ENCODE measurements at regions not wholly inside any gene's neighbourhood (a gene's known extent, or its start where the extent isn't known, plus 50 kb on each side); places are given as distances from the start of the nearest gene placed in this dataset.

DNA sequence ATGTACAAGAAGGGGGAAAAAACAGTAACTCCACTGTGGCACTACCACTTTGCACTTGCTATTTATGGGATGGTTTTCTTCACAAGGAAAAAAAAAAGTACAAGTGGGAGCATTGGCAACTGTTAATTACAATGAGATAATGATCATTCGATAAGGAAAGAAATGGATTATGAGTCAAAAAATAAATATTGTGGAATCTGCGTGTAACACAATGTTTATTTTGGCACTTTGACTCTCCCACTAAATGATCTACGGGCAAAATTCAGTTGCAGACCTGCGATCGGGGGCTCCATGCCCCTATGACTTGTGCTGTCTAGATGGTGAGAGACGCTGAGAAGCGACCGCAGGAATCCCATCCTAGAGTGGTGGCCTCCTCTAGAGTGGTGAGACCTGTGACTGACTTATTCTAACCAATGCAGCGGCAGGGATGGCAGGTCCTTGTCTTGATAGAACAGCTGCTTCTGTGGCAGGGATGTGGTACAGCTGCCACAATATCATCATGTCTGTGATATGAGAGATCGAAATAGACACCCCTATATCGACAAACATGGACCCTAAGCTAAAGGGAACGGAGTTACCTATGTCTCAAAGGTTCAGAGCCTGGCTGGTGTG is 345.0 kb upstream of the KLF6 start:
- DNase-seq, result no peak

DNA sequence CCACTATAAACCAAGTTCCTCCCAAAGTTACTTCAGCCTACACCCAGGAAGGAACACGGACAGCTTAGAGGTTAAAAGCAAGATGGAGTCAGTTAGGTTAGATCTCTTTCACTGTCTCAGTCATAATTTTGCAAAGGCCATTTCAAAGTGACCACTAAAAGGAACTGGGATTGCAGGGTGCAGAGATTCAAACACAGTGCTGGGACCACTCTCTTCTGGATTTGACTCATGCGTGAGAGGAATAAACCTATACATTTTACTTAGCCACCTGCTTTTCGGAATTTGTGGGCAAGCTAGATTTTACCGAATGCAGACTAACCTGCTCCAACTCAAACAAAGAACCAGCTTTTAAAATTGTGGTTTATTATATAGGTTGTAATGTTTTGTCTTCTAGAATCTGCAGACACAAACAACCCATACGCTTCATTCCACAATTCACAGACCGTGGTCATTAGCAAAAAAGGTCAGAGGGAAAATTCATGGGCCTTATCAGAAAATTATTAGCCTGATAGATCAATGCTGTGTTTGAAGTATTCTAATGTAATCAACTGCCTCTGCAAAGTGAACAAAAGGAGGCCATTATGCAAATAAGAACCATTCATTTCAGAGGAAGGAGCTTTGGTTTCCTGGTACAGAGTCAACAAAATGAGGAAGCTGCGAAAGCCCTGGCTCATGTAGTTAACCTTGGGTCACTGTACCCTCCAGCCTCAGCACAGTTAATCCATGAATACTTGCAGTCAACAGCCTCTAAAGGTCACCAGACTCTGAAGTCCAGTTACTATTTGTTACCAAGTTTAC is 342.7 kb upstream of the KLF6 start:
- DNase-seq, result no peak

DNA sequence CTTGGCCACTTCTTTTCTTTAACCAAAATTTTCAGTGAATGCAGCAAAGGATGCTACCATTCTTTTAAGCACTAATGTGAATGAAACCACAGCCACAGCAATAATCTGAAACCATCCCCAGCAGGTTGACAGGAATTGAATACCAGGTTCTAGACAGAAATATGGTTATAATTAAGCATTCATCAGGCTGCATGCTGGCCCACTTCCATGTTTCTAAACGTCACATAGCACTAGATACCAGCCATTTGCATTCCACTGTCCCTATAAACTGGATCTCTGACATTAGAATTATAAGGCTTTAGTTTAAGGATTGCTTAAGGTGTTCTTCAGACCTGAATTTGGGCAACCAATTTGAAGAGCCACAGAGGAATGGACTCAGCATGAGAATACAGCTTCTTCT is 340.8 kb upstream of the KLF6 start:
- no peak for DNase-seq

DNA sequence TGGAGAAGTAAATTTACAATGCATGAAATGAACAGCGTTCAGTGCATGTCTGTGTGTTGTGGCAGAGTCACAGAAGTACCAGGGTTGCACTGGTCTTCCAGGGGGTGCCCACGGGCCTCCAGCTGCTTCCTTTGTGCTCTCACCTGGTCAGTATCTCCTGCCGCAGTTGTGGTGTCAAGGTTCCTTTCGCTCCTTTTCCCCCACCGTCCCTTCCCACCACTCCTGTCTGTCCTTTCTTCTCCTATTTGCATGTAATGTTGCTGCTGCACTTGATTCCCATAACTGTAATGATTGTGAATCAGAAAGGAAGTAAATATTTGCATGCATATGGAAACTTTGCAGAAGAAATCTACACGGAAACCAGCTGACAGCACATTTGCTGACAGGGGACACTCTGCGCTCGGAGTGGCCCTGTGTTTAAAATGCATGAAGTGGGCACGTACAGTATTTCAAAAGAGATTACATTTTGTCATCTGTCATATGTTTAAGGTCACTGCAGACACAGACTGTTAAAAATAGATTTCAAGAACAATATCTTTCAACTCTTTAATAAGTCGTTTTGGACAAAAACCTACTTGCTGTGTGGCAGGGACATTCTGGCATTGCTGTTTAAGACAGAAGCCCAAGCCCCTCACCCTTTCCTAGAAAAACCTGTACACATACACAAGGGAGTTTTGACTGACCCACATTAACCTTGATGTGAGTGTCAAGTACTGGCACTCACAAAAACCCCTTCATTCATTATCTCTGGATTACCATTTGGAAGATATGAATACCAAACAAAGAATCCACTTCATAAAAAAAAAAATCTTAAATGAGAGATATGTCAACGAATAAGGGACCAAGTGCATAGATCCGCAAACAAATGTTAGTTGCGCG is 336.7 kb upstream of the KLF6 start:
- no peak for DNase-seq

DNA sequence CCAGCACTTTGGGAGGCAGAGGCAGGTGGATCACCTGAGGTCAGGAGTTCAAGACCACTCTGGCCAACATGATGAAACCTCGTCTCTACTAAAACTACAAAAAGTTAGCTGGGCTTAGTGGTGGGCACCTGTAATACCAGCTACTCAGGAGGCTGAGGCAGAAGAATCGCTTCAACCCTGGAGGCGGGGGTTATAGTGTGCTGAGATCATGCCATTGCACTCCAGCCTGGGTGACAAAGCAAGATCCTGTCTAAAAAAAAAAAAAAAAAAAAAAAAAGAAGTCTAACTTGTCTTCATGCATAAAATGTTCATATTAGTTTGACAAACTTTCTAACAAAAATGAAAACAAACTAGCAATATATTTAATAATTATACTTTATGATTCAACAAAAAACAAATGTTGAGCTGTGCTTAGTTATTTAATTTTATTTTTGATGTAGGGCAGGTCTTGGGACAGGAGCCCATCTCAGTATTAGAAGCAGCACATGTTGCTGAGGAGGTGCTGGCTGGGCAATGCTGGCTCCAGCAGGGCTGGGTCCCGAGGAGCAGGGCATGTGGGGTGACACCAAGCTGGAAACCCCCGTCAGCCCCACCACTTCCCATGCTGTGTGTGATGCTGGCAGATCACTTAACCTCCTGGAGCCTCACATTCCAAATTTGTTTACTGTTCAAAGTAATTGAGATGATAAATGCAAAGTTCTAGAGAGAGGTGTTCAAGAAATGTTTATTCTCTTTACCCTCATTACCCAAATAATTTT is 335.3 kb upstream of the KLF6 start:
- no peak for DNase-seq

DNA sequence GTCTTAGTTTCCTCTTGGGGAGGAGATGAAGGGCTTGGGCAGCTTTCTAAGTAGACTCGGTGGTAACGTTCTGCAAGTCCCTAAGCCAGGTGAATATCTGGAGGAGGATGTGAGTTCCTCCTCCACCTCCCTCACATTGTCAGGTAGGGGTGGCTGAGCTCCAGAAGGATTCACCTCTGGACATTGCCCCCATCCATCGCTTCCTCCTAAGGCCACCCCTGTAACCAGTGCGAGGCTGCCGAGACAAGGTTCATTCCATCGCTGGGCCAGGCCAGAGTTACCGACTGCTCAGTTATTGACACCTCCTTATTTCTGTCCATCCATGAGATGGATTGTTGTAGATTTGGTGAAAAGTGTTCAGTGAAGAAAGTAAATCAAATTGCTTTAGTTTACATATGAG is 334.1 kb upstream of the KLF6 start:
- DNase-seq, result no peak

DNA sequence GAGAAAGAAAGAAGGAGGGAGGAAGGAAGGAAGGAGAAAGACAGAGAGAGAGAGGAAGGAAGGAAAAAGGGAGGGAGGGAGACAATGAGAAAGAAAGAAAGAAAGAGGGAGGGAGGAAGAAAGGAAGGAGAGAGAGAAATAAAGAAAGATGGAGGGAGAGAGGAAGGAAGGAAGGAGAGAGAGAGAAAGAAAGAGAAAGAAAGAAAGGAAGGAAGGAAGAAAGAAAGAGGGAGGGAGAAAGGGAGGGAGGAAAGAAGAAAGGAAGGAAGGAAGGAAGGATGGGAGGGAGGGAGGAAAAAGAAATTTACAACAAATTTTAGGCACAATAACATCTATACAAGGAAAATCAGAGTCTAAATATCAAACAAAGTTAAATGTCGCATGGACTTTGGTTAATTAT is 332.6 kb upstream of the KLF6 start:
- DNase-seq, result no peak

DNA sequence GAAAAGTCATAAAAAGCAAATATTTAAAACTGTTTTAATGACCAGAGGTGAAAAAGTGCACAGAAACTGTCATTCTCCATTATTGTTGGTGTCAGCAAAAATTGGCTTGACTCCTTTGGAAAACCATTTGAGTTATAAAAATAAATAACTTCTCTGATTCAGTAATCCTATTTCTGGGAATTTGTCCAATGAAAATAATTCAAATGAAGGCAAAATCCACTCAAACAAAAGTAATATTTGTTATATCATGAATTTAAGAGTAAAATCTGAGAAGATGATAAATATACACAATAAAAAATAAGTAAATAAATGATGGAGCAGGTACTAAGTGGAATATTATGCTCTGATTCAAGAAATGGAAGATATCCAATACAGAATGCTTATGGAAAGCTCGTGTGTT is 326.6 kb upstream of the KLF6 start:
- DNase-seq, result no peak

DNA sequence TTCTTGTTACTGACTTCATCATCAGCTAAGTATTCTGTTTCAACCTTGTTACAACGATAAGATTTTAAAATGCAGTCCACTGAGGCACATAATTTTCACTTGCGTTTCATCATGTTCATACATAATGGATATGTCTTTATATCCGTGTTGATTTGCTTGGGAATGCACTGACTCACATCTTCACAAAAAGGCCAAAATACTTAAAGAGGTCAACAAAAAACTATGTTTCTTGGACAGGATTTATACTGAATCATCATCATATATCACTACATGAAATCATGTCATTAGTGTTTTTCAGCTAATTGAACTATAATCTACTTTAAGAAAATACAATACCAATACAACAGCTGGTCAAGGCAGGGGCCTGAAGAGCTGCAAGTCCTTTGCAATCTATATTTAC is 324.5 kb upstream of the KLF6 start:
- DNase-seq, result no peak

DNA sequence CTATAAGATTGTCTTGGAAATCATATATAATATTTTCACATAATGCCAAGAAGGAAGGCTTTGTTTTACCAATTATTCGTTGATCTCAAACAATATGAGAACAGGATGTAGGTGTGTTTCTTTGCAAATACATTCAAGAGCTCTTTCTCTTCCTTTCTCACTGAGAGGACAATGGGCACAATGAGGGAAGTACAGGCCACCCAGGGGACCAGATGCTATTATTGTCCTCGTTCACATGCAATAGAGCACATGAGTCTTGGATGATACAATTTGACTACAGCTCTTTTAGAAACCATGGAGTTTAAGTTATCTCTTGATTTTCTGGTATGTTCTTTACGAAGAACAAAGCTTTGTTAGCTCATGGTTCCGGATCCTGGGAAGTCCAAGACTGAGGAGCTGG is 323.7 kb upstream of the KLF6 start:
- DNase-seq, result peak in 1 of 2 experiments; percentile 3

DNA sequence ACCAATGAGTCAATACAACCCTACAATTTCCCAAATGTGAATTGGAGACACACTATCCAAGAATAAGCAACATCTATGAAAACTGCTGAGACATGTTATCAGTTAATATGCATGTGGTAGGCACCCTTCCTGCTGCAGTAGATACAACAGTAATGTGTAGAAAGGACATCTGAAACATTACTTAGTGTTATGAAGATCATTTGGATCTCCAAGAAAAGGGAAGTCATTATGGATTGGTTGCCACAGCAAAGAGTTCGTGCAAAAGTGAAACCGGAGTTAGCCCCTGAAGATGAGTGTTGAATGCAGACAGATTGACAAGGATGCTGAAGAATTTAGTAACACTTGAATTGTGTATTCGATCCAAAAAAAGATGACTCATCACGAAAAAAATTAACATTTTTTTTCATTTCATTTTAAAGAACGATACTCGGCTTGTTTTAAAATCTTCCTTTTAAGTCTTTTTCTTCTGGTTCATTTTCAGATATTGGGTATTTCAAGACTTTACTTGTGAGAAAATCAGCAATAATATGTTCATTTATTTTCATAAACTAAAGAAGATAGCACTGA is 322.4 kb upstream of the KLF6 start:
- no peak for DNase-seq

DNA sequence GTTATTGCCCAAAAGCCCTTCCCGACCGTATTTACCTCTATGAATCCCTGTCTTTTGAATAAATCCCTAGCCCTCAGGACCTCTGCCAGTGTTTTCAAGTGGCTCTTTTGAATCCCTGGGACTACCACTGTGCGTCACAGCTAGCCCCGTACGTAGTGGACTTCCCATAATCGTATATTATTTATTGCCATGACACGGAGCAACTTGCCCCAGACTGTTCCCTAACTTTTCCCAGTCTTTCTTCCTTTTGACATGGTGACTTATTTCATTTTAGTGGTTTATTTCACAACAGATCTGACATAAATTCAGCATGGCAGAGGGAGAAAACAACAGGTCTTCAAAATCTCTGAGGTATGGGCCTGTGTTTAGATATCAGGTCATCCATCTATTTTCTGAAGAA is 318.6 kb upstream of the KLF6 start:
- DNase-seq, result no peak

DNA sequence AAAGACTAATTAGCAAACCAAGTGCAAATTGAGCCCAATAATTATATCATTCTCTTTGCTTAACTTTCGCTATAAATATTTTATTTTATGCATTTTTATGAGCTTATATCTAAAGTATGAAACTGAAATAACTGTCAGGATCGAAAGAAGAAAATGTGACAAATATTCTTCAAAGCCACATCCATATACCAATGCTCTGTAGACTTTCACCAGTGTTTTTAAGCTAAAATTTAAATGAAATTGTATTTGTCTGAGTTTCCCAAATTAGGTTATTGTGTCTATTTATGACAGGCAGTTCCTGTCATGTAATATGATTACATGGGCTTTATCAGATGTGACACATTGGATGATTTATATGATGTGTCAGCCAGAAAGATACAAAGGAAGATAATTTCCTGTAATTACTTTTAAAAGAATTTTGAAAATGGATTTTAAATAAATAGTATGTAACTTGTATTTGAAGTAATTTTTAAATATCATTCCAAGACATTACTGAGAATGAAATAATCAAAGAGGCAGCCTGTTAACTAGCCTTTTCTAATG is 317.9 kb upstream of the KLF6 start:
- DNase-seq, result no peak

DNA sequence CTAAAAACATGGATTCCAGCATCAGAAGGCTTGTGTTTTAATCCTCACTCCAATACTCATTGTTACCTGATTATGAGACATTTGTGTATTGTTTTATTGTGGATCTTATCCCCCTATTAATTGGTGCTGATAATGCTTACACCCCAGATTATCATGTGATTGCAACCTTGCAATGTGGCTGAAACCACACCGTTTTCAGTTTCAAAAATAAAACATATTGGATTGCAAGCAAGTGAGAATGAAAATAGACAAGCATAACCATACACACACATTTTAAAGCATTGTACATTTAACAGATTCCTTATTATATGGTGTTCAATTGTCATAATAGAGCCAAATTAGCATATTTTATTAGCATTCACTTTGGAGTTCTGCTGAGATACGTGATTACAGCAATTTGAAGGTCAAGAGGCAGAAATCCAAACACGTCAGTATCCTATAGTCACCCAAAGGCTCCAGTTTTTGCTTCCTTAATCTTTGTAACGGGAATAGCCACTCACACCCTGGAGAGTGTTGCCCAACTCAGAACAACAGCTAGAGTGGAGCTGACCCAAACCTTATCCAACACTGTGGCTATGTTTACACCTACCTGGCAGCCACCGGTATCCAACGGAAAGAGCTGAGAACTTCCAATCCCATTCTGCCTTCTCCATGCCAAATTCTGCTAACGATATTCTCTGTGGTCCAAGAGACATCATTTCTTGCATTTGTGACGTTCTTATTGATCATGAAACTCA is 317.1 kb upstream of the KLF6 start:
- no peak for DNase-seq

DNA sequence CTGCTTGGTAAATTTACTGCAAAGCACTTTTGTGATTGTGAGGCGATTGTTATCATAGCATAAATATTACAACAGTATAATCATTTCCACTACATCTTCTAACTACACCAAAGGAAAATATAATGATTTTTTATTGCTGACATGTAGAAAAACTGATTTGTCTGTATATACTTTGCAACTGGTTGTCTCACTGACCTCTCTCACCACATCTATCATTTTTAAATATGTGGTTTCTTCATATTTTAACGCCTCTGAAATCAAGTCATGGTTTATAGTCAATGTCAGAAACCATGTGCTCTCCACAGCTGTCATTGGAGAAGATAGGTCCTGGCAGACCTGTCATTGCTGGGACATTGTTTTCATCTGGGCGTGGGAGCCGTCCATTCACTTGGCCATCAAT is 315.4 kb upstream of the KLF6 start:
- DNase-seq, result no peak

DNA sequence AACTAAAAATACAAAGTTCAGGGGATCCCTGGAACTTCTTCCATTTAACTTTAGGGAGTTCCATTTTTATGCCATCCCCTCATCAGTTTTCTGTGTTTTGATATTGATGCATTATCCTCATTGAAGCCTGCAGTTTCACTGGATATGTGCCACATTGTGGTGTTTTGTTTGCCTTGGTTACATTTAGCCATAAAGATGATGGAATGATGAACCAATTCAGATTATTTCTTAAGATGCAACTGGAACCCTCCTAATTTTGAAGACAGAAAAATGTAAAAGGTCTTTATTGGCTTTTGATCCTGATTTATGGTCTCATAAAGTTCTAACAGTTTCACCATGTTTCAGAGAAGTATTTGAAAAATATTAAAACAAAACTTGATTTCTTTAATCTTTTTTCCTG is 314.2 kb upstream of the KLF6 start:
- no peak for DNase-seq

DNA sequence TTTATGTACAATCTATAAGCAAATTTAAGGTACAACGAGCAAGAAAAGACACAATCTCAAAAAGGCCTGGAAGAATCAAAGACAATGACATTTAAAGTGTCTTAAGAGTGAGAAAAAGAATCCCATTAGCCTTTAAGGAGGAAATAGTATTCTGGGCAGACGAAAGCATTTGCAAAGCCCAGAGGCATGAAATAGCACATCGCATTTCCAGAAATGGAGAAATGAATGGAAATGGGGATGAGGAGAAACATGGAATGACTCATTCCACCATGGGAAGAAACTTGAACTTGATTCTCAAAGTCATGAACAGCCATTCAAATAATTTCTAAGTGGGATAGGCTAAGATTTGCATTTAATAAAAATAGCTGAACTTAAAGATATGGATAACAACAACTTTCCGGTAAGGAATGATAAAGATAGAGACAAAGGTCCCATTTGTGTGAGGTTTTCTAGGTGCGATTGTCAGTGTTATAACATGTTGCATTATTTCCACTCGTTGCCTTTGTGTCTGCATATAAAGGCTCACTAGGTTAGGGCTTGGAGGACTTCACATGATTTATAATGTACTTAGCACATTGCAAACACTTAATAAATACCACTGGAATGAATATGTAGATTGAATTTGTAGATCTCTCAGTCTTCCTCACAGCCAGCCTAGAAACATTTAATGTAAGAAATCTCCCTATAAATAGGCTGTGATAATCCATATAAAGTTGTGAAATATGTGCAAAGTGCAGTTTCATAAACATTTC is 310.3 kb upstream of the KLF6 start:
- DNase-seq, result no peak

DNA sequence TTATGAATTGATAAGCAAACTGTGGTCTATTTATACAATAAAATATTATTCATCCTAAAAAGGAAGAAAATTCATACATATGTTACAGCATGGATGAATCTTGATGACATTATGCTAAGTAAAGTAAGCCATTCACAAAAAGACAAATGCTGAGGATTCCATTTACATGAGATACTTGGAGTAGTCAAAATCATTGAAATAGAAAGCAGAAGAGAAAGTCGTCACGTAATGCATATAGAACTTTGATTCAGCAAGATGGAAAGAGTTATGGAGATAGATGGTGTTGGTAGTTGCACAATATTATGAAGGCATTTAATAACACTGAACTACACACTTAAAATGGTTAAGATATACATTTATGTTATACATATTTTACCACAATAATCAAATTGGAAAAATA is 309.7 kb upstream of the KLF6 start:
- no peak for DNase-seq

DNA sequence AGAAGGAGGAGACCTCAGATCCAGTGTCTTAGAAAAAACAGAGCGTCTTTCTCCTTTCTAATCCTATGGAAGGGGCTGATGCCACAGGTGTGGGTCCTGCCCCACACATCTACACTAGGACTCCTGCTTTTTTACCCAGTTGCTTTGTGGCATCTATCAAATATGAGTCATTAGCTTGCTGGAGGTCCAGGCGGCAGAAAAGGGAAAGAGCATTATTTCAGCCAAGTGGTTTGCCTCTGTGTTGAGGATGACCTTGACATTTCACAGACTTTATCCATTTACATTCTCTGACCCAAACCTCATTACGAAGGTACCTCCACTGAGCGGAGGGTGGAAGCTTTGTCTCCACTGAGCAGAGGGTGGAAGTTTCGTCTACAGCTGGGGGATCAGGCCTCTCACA is 308.4 kb upstream of the KLF6 start:
- no peak for DNase-seq

DNA sequence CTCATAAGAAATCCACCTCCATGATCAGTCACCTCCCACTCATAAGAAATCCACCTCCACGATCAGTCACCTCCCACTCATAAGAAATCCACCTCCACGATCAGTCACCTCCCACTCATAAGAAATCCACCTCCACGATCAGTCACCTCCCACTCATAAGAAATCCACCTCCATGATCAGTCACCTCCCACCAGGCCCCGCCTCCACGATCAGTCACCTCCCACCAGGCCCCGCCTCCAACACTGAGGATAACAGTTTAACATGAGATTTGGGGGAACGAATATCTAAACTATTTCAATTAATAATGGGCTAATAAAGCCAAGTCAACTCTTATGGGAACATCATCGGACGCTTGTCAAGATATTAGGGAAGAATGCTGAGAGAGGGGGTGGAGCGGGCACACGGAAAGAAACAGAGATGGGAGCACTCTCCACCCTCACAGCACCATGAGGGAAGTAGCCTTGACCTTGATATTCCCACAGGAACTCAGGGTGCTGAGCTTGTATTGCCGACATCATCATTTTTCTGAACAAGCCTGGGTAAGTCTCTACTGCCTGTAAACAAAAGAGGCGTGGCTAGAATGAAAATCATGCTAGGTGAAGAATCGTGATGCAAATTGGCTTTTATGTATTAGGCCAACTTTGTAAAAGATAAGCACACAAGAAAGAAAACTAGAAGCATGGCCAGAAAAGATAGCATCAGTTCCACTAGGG is 303.5 kb upstream of the KLF6 start:
- DNase-seq, result no peak
